Glomerular endothelial cell (primary cell): ENCODE measurements at regions not wholly inside any gene's neighbourhood (a gene's known extent, or its start where the extent isn't known, plus 50 kb on each side); places are given as distances from the start of the nearest gene placed in this dataset.

Source experiments
- DNase-seq: peaks from one replicate; pipeline ENCODE4 v3.0.0-alpha.2; 2011; ENCODE audit warnings: low read depth, low spot score; ENCODE audit errors: extremely low read depth

DNA sequence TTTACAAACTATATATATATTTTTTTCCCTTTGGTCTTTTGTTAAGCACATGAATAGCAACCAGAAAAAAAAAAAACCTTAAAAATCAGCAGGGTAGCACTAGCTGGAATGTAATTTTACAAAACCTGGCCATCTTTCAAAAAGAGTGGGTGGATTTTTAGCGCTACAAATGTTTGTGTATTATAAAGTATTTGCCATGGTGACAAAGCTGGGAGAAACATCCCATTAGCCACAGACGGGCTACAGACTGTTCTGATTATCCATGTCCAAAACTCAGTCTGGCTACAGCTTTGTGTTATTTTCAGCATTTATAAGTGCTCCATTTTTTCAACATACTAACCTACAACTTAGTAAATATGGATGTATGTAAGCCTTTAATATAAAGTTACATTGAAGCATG lies 249.5 kb upstream of the TANK start:
- DNase-seq: no peak

DNA sequence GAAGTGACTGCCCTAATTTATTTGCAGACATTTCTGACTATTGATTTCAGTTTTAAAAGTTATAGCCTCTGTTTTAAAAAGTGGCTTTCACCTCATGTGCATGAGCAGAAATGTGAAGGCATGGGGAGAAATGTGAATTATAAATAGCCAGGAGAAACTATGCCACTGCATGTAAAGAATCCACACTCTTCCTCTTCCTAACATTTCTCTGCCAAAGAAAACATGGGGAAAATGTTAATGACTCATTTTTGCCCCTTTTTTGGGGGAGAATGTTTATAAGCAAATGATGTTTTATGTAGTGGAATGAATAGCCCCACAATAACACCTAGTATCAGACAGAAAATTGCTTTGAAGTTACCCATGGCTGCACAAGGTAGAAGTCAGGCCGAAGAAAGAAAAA lies 249.0 kb upstream of the TANK start:
- no peak for DNase-seq

DNA sequence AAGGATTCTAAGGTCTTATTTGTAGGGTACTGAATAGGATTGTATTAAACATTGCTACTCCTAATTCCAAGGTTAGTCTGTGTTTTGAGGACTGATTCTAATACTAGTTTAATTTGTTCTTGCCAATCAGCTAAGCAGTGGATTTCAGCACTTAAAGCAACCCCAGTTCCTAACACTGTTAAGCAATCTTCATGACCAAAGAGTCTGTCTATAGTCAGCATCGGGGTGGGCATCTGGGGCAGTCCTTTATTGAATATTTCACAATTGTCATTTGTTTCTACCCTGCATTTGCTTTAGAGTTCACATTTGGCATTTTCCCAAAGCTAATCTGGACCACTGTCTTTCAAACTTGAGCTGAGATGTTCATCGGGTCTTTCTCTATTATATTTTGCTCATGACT lies 248.0 kb upstream of the TANK start:
- DNase-seq: no peak

DNA sequence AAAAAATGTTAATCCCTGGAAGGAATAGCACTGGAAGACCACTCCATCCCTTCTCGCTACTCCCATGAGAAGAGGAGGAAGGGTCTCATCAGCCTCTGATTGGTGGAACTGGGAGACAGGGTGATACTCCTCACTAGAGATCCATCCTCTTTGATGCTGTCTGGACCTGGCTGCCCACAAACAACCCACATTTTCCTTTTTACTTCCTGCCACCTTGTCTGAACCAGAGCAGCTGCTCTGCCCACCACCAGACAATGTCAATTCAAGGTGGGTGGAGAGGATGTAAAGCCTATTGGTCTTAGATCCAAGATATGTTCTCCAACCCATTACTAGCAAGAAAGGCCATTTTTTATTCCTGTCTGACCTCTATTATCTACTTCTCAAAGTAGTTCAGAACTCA lies 246.9 kb upstream of the TANK start:
- DNase-seq: no peak

DNA sequence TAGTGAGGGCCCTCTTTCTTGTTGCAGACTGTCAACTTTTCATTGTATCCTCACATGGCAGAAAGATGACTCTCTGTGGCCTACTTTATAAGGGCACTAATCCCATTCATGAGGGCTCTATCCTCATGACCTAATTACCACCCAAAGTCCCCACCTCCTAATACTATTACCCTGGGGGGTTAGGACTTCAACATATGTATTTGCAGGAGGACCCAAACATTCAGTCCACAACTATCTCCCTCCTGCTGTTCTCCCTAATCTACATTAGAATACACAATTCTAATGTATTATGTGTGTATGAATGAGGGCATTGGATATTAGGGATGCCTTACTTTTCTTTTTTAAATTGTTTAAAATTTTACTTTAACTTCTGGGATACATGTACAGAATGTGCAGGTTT lies 246.0 kb upstream of the TANK start:
- DNase-seq: no peak

DNA sequence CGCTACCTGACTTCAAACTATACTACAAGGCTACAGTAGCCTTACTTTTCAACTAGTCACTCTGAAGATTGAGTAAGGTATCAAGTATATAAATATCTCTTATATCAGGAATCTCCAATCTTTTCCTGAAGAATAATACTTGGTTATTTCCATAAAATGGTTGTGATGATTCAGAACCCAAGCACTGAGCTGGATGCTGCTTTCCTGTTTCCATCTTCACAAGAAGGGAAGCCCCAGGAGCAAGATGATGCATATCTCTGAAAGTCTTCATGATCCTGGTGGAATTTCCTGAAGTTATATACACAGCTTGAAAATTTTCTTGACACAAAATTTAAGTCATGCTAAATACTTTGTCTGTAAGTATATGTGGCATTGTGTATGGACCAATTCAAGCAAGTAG lies 243.9 kb upstream of the TANK start:
- no peak for DNase-seq

DNA sequence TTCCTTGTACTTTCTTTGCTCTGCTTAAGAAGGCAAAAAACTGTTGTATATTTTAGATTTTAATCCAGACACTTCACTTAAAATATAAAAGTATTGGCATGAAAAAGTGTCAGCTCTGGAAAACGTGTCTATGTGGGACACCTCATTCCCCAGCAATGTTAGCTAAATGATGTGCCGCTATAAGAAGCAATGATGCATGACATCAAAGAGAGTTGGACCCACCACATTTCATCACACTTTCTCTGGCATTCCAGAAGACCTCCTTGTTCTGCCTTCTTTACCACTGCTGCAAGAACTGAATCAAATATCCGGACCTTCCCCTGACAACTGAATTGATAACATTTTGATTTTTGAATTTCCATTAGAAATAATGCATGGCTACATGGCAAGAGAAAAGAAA lies 242.4 kb upstream of the TANK start:
- DNase-seq: no peak

- DNase-seq: no peak
These were observed 242.0 kb upstream of the TANK start for GRCh38 chr2:160918258-160918657.

DNA sequence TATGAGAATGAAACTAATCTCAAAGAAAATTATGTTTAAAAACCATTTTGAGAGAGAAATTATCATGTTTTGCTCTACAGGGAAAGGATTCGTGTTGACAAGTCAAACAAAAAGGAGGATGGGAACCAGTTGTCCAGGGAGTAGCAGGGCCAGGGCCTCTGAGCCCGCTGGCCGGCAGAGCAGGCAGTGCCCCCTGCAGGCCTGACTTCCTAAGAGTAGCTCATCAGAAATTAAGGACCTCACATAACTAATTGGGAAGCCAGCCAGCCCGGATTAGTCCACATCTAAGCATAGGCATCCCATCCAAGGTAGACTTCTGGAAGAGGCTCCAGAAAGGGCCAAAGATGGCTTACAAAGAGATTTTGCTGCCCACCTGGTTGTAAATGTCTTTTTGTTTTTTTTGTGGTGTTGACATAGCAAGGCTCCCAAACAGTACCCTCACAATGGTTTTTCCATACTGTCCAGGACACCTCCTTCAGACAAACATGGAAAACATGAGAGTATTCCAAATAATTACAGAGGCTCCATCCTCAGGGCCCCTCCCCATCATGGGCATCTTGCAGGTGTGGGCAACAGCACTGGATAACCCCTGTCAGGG lies 241.2 kb upstream of the TANK start:
- no peak for DNase-seq

- no peak for DNase-seq
These were observed 240.2 kb upstream of the TANK start for GRCh38 chr2:160920061-160920460.

- no peak for DNase-seq
These were observed 239.4 kb upstream of the TANK start for GRCh38 chr2:160920791-160921303.

DNA sequence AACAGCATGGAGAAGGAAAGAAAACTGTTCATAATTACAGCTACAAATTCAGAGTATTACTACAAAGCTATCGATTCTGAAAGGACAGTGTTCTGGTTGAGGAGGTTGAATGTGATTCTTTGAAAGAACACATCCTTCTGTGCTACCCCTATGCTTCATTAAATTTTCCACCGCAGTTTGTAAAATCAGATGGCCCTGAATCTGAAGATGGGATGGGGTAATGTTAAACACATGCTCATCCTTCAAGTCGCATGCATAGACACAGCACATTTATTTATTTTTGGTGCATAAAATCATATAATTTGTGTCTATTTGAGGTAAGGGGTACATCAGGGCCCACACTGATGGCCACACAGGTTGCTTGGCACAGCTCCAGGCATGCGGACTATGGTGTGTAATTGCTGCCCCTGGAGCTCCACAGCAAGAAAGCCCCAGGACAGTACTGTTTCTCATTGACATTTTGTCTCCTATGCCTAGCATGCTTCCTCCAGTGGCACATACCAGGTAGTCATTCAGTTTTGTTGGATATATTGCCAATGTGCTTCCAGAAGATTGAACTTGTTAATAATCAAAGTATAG lies 238.8 kb upstream of the TANK start:
- DNase-seq: no peak

- DNase-seq: no peak
These were observed 235.3 kb upstream of the TANK start for GRCh38 chr2:160924936-160925353.

DNA sequence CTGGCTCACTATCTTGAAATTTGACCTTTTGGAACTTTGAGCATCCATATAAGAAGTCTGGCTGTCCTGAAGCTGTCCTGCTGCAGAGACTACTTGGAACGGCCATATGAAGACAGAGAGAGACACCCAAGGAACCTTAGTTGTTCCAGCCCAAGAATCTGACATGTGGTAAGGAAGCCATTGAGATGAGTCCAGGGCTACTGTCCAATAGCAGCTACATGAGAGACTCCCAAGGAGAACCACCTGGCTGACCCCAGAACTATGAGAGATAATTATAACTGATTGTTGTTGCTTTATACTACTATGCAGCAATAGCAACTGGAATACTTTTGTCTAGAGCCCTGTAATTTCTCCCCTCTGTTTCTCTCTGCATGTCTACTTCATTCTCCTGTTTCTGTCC lies 234.3 kb upstream of the TANK start:
- DNase-seq: no peak

DNA sequence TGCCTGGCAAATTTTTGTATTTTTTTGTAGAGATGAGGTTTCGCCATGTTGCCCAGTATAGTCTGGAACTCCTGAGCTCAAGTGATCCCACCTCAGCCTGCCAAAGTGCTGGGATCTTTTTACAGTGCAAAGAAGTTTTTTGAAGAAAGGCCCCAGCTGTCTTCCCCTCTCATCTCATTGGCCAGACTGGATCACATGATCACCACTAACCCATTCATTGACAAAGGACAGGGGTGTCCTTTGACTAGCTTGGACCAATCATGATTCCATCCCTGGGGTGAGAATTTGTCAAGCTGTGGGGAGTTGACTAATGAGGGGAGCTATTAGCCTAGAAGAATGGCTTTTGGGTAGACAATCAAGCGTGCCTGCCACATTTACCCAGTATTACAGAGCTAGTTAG lies 232.9 kb upstream of the TANK start:
- no peak for DNase-seq

DNA sequence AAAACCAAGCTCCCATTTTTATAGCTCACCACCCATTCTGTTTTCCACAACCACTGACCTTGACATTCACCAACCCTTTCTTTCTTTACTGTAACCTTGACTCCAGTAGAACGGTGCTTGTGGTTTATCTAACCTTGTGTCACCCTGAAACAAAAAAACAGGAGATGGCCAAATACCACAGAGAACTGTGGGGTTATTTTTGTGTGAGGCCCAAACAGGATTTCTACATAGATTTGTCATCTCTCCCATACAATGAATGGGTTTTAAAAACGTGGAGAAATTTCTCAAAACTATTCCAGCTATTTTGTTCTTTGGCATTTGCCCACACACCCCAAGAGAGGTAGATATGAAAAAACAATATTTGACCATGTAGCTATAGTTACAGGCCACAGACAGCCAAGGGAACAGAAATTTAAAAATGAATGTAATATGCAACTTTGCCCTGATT lies 231.3 kb upstream of the TANK start:
- DNase-seq: no peak

- DNase-seq: no peak
These were observed 228.7 kb upstream of the TANK start for GRCh38 chr2:160931531-160931930.

- no peak for DNase-seq
These were observed 227.3 kb upstream of the TANK start for GRCh38 chr2:160932960-160933359.

- no peak for DNase-seq
These were observed 226.0 kb upstream of the TANK start for GRCh38 chr2:160934263-160934662.

- DNase-seq: no peak
These were observed 225.2 kb upstream of the TANK start for GRCh38 chr2:160934991-160935390.

DNA sequence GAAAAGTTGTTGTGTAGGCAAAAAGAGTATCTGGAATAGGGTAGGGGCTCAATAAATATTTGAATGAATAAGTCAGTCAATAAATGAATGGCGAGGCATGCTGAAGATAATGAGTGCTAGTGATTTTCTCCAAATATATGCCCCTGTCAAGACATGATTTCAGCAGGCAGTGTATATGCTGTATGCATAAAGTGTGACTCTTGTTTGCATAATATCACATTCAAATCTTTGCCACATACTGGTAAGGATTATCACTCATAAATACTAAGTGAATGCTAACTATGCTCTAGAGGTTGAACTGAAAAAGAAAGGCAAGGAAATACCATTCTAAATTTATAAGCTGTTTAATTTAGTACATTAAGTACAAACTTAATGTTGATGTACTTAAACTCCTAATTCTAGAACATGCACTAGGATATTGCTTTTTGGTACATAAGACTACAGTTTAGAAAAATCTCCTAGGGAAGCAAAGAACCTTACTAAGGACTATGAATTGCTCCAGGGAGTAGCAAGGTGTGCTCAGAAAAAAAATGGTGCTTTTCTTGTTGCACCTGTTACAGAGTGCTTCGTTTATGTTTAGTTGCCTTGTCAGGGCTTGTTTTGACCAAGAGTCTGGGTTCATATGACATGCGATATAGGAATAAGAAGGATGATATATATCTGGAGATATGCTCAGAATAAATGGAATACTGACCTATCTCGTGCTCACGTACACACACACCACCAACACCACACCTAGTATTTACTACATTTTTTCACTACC lies 224.0 kb upstream of the TANK start:
- no peak for DNase-seq

GRCh38 chr2:160940271-160940670 lies 220.0 kb upstream of the TANK start:
- DNase-seq: no peak
